MM.1S (cell line): ENCODE measurements at regions not wholly inside any gene's neighbourhood (a gene's known extent, or its start where the extent isn't known, plus 50 kb on each side); places are given as distances from the start of the nearest gene placed in this dataset.
"Not testable (repeated sequence)": the region's sequence is repeated elsewhere in the genome, so short reads cannot be mapped to it uniquely, and the experiment has no call there.

Experiments
- DNase-seq: peaks from one replicate; pipeline ENCODE4 v3.0.0-alpha.2; 2015
- H2AFZ ChIP-seq: fragments of 300-600 bp; sonication (generic); 2 replicates; pipeline ENCODE4 v1.6.0; 2016; ENCODE audit warnings: antibody characterized with exemption, low read length
- H3F3A ChIP-seq: fragments of 300-600 bp; sonication (generic); 2 replicates; pipeline ENCODE4 v1.6.1; 2016; ENCODE audit warnings: mild to moderate bottlenecking, antibody characterized with exemption, low read length, moderate library complexity, mixed read lengths; ENCODE audit not compliant: insufficient read depth
- H3K27ac ChIP-seq: fragments of 300-600 bp; sonication (generic); 2 replicates; pipeline ENCODE4 v1.5.1; 2016; ENCODE audit warnings: mild to moderate bottlenecking, low read length
- H3K27me3 ChIP-seq: fragments of 300-600 bp; sonication (generic); replicated peaks from 2 replicates; pipeline ENCODE4 v1.6.0; 2016; ENCODE audit warnings: low read length; ENCODE audit not compliant: insufficient read depth
- H3K36me3 ChIP-seq: fragments of 300-600 bp; sonication (generic); replicated peaks from 2 replicates; pipeline ENCODE4 v1.6.1; 2016; ENCODE audit warnings: mild to moderate bottlenecking, low read length, mixed read lengths; ENCODE audit not compliant: insufficient read depth
- H3K4me1 ChIP-seq: fragments of 300-600 bp; sonication (generic); 2 replicates; pipeline ENCODE4 v1.6.1; 2016; ENCODE audit warnings: low read length, mixed read lengths
- H3K4me2 ChIP-seq: fragments of 300-600 bp; sonication (generic); 2 replicates; pipeline ENCODE4 v1.6.0; 2016; ENCODE audit warnings: low read depth, low read length
- H3K4me3 ChIP-seq: fragments of 300-600 bp; sonication (generic); 2 replicates; pipeline ENCODE4 v1.5.1; 2016; ENCODE audit warnings: low read length, mixed read lengths
- H3K79me2 ChIP-seq: fragments of 300-600 bp; sonication (generic); 2 replicates; pipeline ENCODE4 v1.6.1; 2016; ENCODE audit warnings: mixed run types, low read length, mixed read lengths
- H3K9ac ChIP-seq: fragments of 300-600 bp; sonication (generic); 2 replicates; pipeline ENCODE4 v1.6.1; 2016; ENCODE audit warnings: low read length, mixed read lengths
- H3K9me2 ChIP-seq: fragments of 300-600 bp; sonication (generic); replicated peaks from 2 replicates; pipeline ENCODE4 v1.6.1; 2016; ENCODE audit warnings: mild to moderate bottlenecking, low read length, mixed read lengths; ENCODE audit not compliant: insufficient read depth
- H3K9me3 ChIP-seq: fragments of 300-600 bp; sonication (generic); replicated peaks from 2 replicates; pipeline ENCODE4 v1.6.1; 2016; ENCODE audit warnings: mild to moderate bottlenecking, low read length, mixed read lengths; ENCODE audit not compliant: insufficient read depth
- H4K20me1 ChIP-seq: fragments of 300-600 bp; sonication (generic); 2 replicates; pipeline ENCODE4 v1.6.1; 2016; ENCODE audit warnings: mild to moderate bottlenecking, low read length, moderate library complexity, mixed read lengths; ENCODE audit not compliant: insufficient read depth
- EZH2 ChIP-seq: fragments of 300-600 bp; sonication (generic); optimal IDR thresholded peaks from 2 replicates; pipeline ENCODE3; 2017; ENCODE audit warnings: low read depth, mild to moderate bottlenecking, antibody characterized with exemption, low read length, mixed read lengths
- EZH2phosphoT487 ChIP-seq: fragments of 300-600 bp; sonication (generic); IDR thresholded peaks from 2 replicates; pipeline ENCODE4 v1.6.1; 2018; ENCODE audit warnings: antibody characterized with exemption, low read length
- TF ChIP-seq, protein P1 (sequence below): fragments of 300-600 bp; sonication (generic); IDR thresholded peaks from 2 replicates; pipeline ENCODE4 v1.5.1; 2016; ENCODE audit warnings: antibody characterized with exemption, low read length, mixed read lengths

GRCh38 chr10:108036265-108036664, 871.8 kb upstream of the SORCS1 start:
- H3K4me2 ChIP-seq, result no peak overlapping the region
- no peak for DNase-seq

DNA sequence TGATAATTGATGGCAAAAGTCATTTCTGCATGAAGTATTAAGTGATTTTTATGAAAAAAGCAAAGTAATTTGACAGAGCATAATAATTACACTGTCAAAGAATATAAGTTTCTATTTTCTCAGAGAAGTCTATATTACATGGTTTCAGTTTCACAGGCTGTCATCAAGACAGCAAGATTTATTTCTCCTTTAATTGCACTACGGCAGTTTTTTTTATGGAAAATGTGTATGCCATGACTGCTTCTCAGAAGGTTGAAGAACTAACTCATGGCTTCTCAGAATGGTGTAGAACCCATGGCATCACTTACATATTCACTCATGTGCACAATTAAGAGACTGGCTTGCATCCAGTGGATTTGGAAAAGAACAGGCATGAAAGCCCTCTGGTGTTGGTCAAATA, 870.3 kb upstream of the SORCS1 start:
- peaks cover 13% of the 10 kb centered on the region; the same call in 1 of the 2 replicates for H3K4me1 ChIP-seq
- TF ChIP-seq EZH2 (no peak), EZH2phosphoT487 (no peak)
- TF ChIP-seq, protein P1, sequence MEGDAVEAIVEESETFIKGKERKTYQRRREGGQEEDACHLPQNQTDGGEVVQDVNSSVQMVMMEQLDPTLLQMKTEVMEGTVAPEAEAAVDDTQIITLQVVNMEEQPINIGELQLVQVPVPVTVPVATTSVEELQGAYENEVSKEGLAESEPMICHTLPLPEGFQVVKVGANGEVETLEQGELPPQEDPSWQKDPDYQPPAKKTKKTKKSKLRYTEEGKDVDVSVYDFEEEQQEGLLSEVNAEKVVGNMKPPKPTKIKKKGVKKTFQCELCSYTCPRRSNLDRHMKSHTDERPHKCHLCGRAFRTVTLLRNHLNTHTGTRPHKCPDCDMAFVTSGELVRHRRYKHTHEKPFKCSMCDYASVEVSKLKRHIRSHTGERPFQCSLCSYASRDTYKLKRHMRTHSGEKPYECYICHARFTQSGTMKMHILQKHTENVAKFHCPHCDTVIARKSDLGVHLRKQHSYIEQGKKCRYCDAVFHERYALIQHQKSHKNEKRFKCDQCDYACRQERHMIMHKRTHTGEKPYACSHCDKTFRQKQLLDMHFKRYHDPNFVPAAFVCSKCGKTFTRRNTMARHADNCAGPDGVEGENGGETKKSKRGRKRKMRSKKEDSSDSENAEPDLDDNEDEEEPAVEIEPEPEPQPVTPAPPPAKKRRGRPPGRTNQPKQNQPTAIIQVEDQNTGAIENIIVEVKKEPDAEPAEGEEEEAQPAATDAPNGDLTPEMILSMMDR, result no peak
- H3K27me3 ChIP-seq, result no peaks in the 10 kb centered on the region
- H3K36me3 ChIP-seq, result no peaks in the 10 kb centered on the region
- no peaks in the 10 kb centered on the region for H3K9me3 ChIP-seq
- H3K79me2 ChIP-seq, result no peaks in the 10 kb centered on the region
- no peaks in the 10 kb centered on the region for H3F3A ChIP-seq
- no peak overlapping the region for H3K9ac ChIP-seq
- no peak overlapping the region for H3K4me3 ChIP-seq
- no peak overlapping the region for H3K4me2 ChIP-seq
- no peak overlapping the region for H3K27ac ChIP-seq
- no peak for DNase-seq
- H4K20me1 ChIP-seq, result no peaks in the 10 kb centered on the region
- no peak overlapping the region for H2AFZ ChIP-seq
- H3K9me2 ChIP-seq, result no peaks in the 10 kb centered on the region

More at GRCh38 chr10:108036265-108036664, 871.8 kb upstream of the SORCS1 start:
- Histone ChIP-seq H3K9me3 (no peaks in the 10 kb centered on the region), H3K9me2 (no peaks in the 10 kb centered on the region), H3K4me1 (peaks cover 17% of the 10 kb centered on the region), H3K4me3 (no peak overlapping the region), H2AFZ (no peak overlapping the region), H3K36me3 (no peaks in the 10 kb centered on the region), H3K9ac (no peak overlapping the region), H3K79me2 (no peaks in the 10 kb centered on the region), H3K27me3 (no peaks in the 10 kb centered on the region), H3K27ac (no peak overlapping the region), H4K20me1 (no peaks in the 10 kb centered on the region), H3F3A (no peaks in the 10 kb centered on the region)
- no peak for TF ChIP-seq EZH2phosphoT487

DNA sequence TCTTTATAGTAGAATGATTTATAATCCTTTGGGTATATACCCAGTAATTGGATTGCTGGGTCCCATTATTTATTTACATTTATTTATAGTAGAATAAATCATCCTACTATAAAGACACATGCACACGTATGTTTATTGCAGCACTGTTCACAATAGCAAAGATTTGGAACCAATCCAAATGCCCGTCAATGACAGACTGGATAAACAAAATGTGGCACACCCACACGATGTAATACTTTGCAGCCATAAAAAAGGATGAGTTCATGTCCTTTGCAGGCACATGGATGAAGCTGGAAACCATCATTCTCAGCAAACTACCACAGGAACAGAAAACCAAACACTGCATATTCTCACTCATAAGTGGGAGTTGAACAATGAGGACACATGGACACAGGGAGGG, 869.0 kb upstream of the SORCS1 start:
- H2AFZ ChIP-seq, H3K4me2 ChIP-seq, H3K79me2 ChIP-seq, H3K9ac ChIP-seq, H3K27me3 ChIP-seq, H3K9me2 ChIP-seq, H3K27ac ChIP-seq, H3F3A ChIP-seq, H3K9me3 ChIP-seq, H3K36me3 ChIP-seq, H3K4me3 ChIP-seq, H4K20me1 ChIP-seq, DNase-seq: not testable (repeated sequence)
- peaks cover 13% of the 10 kb centered on the region; the same call in 1 of the 2 replicates for H3K4me1 ChIP-seq

GRCh38 chr10:108031505-108031904, 867.0 kb upstream of the SORCS1 start:
- H3K4me2 ChIP-seq, result no peak overlapping the region
- H3K79me2 ChIP-seq, result no peaks in the 10 kb centered on the region
- no peak overlapping the region for H3K9ac ChIP-seq
- no peaks in the 10 kb centered on the region for H3F3A ChIP-seq
- TF ChIP-seq EZH2phosphoT487, result no peak
- TF ChIP-seq, protein P1, result no peak
- no peak for TF ChIP-seq EZH2
- no peaks in the 10 kb centered on the region for H3K27me3 ChIP-seq
- no peaks in the 10 kb centered on the region for H3K9me3 ChIP-seq
- H3K9me2 ChIP-seq, result no peaks in the 10 kb centered on the region
- no peak overlapping the region for H3K4me3 ChIP-seq
- H2AFZ ChIP-seq, result no peak overlapping the region
- no peaks in the 10 kb centered on the region for H4K20me1 ChIP-seq
- peak; percentile 17 for DNase-seq
- H3K36me3 ChIP-seq, result no peaks in the 10 kb centered on the region
- H3K27ac ChIP-seq, result no peak overlapping the region
- peaks cover 8% of the 10 kb centered on the region; the same call in 1 of the 2 replicates for H3K4me1 ChIP-seq
